ENCODE measurements at regions not wholly inside any gene's neighbourhood (a gene's known extent, or its start where the extent isn't known, plus 50 kb on each side); places are given as distances from the start of the nearest gene placed in this dataset.

GRCh38 chr3:59138966-59139365 lies 89.1 kb upstream of the CFAP20DC start:
- no peak for TF ChIP-seq CTCF (IDR thresholded peaks at IDR 0.05 in 2 of 3, conservative IDR thresholded peaks at IDR 0.05 in 1 of 3; ENCODE audit: control insufficient read depth in 2 of 3, extremely low read depth in 1 of 3, insufficient read depth in 1 of 3, low read depth in 3 of 3, low read length in 3 of 3)
- no peak for TF ChIP-seq POLR2A (IDR thresholded peaks at IDR 0.05; ENCODE audit: low read depth, low read length)
- no peak for TF ChIP-seq MXI1 (IDR thresholded peaks at IDR 0.05; ENCODE audit: low read depth, low read length)
- TF ChIP-seq CREB1 (IDR thresholded peaks at IDR 0.05; ENCODE audit: low read depth), result no peak
- no peak for TF ChIP-seq HDGF (IDR thresholded peaks at IDR 0.05)
- TF ChIP-seq CBX5 (IDR thresholded peaks at IDR 0.05; ENCODE audit: low read depth), result no peak
- TF ChIP-seq, protein P1, sequence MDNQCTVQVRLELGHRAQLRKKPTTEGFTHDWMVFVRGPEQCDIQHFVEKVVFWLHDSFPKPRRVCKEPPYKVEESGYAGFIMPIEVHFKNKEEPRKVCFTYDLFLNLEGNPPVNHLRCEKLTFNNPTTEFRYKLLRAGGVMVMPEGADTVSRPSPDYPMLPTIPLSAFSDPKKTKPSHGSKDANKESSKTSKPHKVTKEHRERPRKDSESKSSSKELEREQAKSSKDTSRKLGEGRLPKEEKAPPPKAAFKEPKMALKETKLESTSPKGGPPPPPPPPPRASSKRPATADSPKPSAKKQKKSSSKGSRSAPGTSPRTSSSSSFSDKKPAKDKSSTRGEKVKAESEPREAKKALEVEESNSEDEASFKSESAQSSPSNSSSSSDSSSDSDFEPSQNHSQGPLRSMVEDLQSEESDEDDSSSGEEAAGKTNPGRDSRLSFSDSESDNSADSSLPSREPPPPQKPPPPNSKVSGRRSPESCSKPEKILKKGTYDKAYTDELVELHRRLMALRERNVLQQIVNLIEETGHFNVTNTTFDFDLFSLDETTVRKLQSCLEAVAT (IDR thresholded peaks at IDR 0.05), result no peak
- no peak for TF ChIP-seq POLR2AphosphoS5 (IDR thresholded peaks at IDR 0.05; ENCODE audit: low read length)
- no peak for TF ChIP-seq ZNF274 (IDR thresholded peaks at IDR 0.05; ENCODE audit: insufficient read depth, insufficient read length)
- no peak for TF ChIP-seq CBX3 (IDR thresholded peaks at IDR 0.05; ENCODE audit: borderline replicate concordance, low read depth)
